WTC11 (cell line): ENCODE measurements at regions not wholly inside any gene's neighbourhood (a gene's known extent, or its start where the extent isn't known, plus 50 kb on each side); places are given as distances from the start of the nearest gene placed in this dataset.

Experiments
- CTCF ChIP-seq: fragments of 200-600 bp; IDR thresholded peaks from 2 replicates; pipeline ENCODE4 v1.8.0; 2022; ENCODE audit warnings: antibody characterized with exemption
- E2F1 ChIP-seq: sonication (generic); formaldehyde crosslinking; IDR thresholded peaks from 2 replicates; pipeline ENCODE4 v1.8.0; 2022; ENCODE audit warnings: mild to moderate bottlenecking, missing genetic modification reagents
- ETV6 ChIP-seq: sonication (generic); formaldehyde crosslinking; IDR thresholded peaks from 2 replicates; pipeline ENCODE4 v1.8.1; 2022; ENCODE audit warnings: mild to moderate bottlenecking, missing genetic modification reagents
- NFE2L1 ChIP-seq: sonication (generic); formaldehyde crosslinking; IDR thresholded peaks from 2 replicates; pipeline ENCODE4 v1.8.1; 2023; ENCODE audit warnings: missing genetic modification reagents
- STAT6 ChIP-seq: sonication (generic); formaldehyde crosslinking; conservative IDR thresholded peaks from 2 replicates; pipeline ENCODE4 v1.8.1; 2023; ENCODE audit warnings: mild to moderate bottlenecking, low read depth, missing genetic modification reagents, moderate library complexity
- TP53 ChIP-seq: sonication (generic); formaldehyde crosslinking; IDR thresholded peaks from 2 replicates; pipeline ENCODE4 v1.8.1; 2023; ENCODE audit warnings: mild to moderate bottlenecking, missing genetic modification reagents
- ZNF121 ChIP-seq: sonication (generic); formaldehyde crosslinking; IDR thresholded peaks from 2 replicates; pipeline ENCODE4 v1.8.0; 2023; ENCODE audit warnings: missing genetic modification reagents
- ZNF138 ChIP-seq: sonication (generic); formaldehyde crosslinking; conservative IDR thresholded peaks from 2 replicates; pipeline ENCODE4 v1.8.1; 2022; ENCODE audit warnings: mild to moderate bottlenecking, moderate library complexity, missing genetic modification reagents
- TF ChIP-seq, protein P1 (sequence below): sonication (generic); formaldehyde crosslinking; IDR thresholded peaks from 2 replicates; pipeline ENCODE4 v1.8.1; 2023; ENCODE audit warnings: mild to moderate bottlenecking, missing genetic modification reagents, borderline replicate concordance
- TF ChIP-seq, protein P2 (sequence below): sonication (generic); formaldehyde crosslinking; IDR thresholded peaks from 2 replicates; pipeline ENCODE4 v1.8.1; 2022; ENCODE audit warnings: mild to moderate bottlenecking, moderate library complexity, missing genetic modification reagents

GRCh38 chrX:5802391-5802790 lies 426.3 kb downstream of the NLGN4X start:
- TF ChIP-seq CTCF: no peak
- no peak for TF ChIP-seq ZNF121 (CRISPR knock-in tag)
- TF ChIP-seq, protein P1, sequence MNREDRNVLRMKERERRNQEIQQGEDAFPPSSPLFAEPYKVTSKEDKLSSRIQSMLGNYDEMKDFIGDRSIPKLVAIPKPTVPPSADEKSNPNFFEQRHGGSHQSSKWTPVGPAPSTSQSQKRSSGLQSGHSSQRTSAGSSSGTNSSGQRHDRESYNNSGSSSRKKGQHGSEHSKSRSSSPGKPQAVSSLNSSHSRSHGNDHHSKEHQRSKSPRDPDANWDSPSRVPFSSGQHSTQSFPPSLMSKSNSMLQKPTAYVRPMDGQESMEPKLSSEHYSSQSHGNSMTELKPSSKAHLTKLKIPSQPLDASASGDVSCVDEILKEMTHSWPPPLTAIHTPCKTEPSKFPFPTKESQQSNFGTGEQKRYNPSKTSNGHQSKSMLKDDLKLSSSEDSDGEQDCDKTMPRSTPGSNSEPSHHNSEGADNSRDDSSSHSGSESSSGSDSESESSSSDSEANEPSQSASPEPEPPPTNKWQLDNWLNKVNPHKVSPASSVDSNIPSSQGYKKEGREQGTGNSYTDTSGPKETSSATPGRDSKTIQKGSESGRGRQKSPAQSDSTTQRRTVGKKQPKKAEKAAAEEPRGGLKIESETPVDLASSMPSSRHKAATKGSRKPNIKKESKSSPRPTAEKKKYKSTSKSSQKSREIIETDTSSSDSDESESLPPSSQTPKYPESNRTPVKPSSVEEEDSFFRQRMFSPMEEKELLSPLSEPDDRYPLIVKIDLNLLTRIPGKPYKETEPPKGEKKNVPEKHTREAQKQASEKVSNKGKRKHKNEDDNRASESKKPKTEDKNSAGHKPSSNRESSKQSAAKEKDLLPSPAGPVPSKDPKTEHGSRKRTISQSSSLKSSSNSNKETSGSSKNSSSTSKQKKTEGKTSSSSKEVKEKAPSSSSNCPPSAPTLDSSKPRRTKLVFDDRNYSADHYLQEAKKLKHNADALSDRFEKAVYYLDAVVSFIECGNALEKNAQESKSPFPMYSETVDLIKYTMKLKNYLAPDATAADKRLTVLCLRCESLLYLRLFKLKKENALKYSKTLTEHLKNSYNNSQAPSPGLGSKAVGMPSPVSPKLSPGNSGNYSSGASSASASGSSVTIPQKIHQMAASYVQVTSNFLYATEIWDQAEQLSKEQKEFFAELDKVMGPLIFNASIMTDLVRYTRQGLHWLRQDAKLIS (CRISPR knock-in tag): no peak
- TF ChIP-seq ETV6 (CRISPR knock-in tag): no peak
- TF ChIP-seq ZNF138 (CRISPR knock-in tag): no peak
- TF ChIP-seq STAT6 (CRISPR knock-in tag): no peak
- TF ChIP-seq TP53 (CRISPR knock-in tag): no peak
- TF ChIP-seq, protein P2, sequence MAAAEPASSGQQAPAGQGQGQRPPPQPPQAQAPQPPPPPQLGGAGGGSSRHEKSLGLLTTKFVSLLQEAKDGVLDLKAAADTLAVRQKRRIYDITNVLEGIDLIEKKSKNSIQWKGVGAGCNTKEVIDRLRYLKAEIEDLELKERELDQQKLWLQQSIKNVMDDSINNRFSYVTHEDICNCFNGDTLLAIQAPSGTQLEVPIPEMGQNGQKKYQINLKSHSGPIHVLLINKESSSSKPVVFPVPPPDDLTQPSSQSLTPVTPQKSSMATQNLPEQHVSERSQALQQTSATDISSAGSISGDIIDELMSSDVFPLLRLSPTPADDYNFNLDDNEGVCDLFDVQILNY: no peak
- TF ChIP-seq NFE2L1 (CRISPR knock-in tag): no peak
- no peak for TF ChIP-seq E2F1
